Transverse colon (tissue), 3 donors: ENCODE measurements at regions not wholly inside any gene's neighbourhood (a gene's known extent, or its start where the extent isn't known, plus 50 kb on each side); places are given as distances from the start of the nearest gene placed in this dataset.

ENCODE experiments used
- CTCF ChIP-seq, 5 experiments: fragments of 200-600 bp in 3 of 5; fragments of 450-650 bp in 2 of 5; sonication (generic) in 3 of 5; IDR thresholded peaks; 1 replicate in 2 of 5; 2 replicates in 3 of 5; pipeline ENCODE4 v1.5.1; 2016 to 2017; ENCODE audit warnings: antibody characterized with exemption in 5 of 5, inconsistent platforms in 3 of 5, mild to moderate bottlenecking in 2 of 5, moderate library complexity in 1 of 5
- POLR2A ChIP-seq: fragments of 450-650 bp; IDR thresholded peaks from one replicate; pipeline ENCODE4 v1.6.1; 2016; ENCODE audit warnings: antibody characterized with exemption, mild to moderate bottlenecking, moderate library complexity

GRCh38 chr2:12504443-12504842 lies 212.3 kb upstream of the TRIB2 start:
- TF ChIP-seq CTCF (IDR thresholded peaks at IDR 0.05) = no peak
- no peak for TF ChIP-seq POLR2A
